Fibroblast of skin of left biceps (primary cell): ENCODE measurements at regions not wholly inside any gene's neighbourhood (a gene's known extent, or its start where the extent isn't known, plus 50 kb on each side); places are given as distances from the start of the nearest gene placed in this dataset.
A peak's percentile ranks its signal among the peaks of the same experiment; 100 is the strongest.
"Not testable (repeated sequence)": the region's sequence is repeated elsewhere in the genome, so short reads cannot be mapped to it uniquely, and the experiment has no call there.

Experiments used
- DNase-seq, 2 experiments: peaks; one replicate each; pipeline ENCODE4 v3.0.0-alpha.2; 2013; ENCODE audit warnings: low read depth in 2 of 2

DNA sequence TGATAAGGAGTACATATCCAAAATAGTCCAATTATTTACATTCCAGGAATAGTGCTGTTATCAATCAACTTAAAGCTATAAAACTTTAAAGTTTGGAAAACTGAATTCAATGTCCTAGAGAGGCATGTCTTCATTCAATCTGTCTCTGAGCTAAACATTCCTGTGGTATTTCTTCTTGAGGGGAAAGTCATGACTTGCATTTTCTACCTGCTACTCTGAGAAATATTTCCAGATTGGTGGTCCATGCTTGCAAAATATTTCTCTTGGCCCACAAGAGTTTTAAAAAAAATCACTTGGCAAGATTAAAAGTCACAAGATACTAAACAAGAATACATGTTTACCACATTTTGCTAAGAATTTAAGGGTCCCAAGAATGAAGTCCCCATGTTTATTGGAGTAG is 63.6 kb upstream of the HGF start:
- peak; percentile 40 to 41 for DNase-seq

DNA sequence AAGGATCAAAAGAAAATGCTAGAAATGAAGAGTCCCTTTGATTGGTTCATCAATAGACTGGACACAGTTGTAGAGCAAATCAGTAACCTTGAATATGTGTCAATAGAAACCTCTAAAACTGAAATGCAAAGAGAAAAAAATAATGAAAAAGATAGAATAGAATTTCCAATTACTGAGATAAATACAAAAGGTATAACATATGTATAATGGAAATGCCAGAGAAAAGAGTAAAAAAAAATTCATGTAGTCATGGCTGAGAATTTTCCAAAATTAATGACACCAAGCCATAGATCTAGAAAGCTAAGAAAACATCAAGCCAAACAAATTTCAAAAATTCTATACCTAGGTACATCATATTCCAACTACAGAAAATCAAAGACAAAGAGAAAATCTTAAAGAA is 62.0 kb upstream of the HGF start:
- DNase-seq = no peak

DNA sequence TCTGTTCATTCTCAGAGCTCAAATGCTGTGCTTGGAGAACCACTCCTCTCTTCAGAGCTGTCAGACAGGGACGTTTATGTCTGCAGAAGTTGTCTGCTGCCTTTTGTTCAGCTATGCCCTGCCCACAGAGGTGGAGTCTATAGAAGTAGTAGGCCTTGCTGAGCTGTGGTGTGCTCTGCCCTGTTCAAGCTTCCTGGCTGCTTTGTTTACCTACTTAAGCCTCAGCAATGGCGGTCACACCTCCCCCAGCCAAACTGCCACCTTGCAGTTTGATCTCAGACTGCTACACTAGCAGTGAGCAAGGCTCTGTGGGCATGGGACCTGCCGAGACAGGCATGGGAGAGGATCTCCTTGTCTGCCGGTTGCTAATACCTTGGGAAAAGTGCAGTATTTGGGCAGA is 59.7 kb upstream of the HGF start:
- not testable (repeated sequence) for DNase-seq

DNA sequence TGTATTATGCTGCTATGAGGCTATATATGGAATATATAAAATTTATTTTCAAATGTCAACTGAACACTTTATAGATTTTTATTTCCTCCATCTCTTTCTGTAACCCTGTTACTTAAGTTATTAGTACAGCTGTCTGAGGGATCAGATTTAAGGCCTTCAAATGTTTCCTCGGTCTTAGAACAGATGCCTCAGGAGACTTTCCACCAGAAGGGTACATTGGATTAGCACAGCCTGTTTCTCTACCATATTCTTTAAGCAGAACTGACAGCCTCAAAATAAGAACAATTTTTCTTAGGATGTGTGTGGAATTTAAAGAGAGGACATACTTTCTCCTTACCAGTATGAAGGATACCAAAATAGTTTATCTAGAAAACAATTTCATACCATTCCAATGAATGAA is 53.0 kb upstream of the HGF start:
- DNase-seq = no peak

DNA sequence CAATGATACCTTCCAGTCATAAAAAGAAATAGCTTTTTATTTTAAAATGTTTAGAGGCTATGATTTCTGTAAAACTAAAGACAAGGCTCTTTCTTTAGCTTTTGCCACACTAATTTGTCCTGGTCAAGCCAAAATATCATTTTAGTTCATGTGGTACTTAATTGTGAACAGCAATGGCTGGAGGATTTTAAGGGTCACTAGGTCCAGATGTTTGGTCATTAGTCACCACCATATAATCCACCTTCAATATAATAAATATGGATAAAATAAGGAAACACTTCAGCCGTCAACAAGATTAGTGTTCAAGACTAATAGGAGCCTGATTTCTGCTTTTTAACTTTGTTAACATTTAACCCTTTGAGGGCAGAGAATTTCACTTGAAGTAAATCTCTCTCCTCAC is 50.0 kb upstream of the HGF start:
- DNase-seq = no peak
